Loucy (cell line): ENCODE measurements at regions not wholly inside any gene's neighbourhood (a gene's known extent, or its start where the extent isn't known, plus 50 kb on each side); places are given as distances from the start of the nearest gene placed in this dataset.

ENCODE experiments used
- H2AFZ ChIP-seq: fragments of 200-600 bp; sonication (generic); 2 replicates; pipeline ENCODE4 v1.6.0; 2016; ENCODE audit warnings: antibody characterized with exemption, mild to moderate bottlenecking, low read length, moderate library complexity
- H3F3A ChIP-seq: fragments of 200-600 bp; 2 replicates; pipeline ENCODE4 v1.6.0; 2016; ENCODE audit warnings: antibody characterized with exemption, low read depth, mild to moderate bottlenecking
- H3K27me3 ChIP-seq: fragments of 200-600 bp; sonication (generic); 2 replicates; pipeline ENCODE4 v1.6.1; 2014; ENCODE audit warnings: low read length, mild to moderate bottlenecking; ENCODE audit not compliant: insufficient read depth, poor library complexity, severe bottlenecking
- H3K36me3 ChIP-seq: fragments of 200-600 bp; sonication (generic); 2 replicates; pipeline ENCODE4 v1.6.1; 2016; ENCODE audit warnings: low read length; ENCODE audit not compliant: insufficient read depth
- H3K4me1 ChIP-seq: fragments of 200-600 bp; sonication (generic); 2 replicates; pipeline ENCODE4 v1.5.1; 2014; ENCODE audit warnings: low read length, mild to moderate bottlenecking; ENCODE audit not compliant: insufficient read depth, poor library complexity, severe bottlenecking
- H3K4me2 ChIP-seq: fragments of 200-600 bp; sonication (generic); 2 replicates; pipeline ENCODE4 v1.6.0; 2014; ENCODE audit warnings: antibody characterized with exemption, low read length, low read depth, mild to moderate bottlenecking; ENCODE audit not compliant: poor library complexity, severe bottlenecking
- H3K4me3 ChIP-seq: fragments of 200-600 bp; sonication (generic); 2 replicates; pipeline ENCODE4 v1.5.1; 2014; ENCODE audit warnings: low read length, mild to moderate bottlenecking, mixed read lengths; ENCODE audit not compliant: poor library complexity, severe bottlenecking
- H3K79me2 ChIP-seq: fragments of 200-600 bp; sonication (generic); 2 replicates; pipeline ENCODE4 v1.6.1; 2014; ENCODE audit warnings: low read length; ENCODE audit not compliant: insufficient read depth
- H3K9ac ChIP-seq: fragments of 200-600 bp; sonication (generic); 2 replicates; pipeline ENCODE4 v1.6.0; 2014; ENCODE audit warnings: mild to moderate bottlenecking, low read depth, low read length, moderate library complexity; ENCODE audit not compliant: poor library complexity, severe bottlenecking
- H3K9me2 ChIP-seq: fragments of 200-600 bp; sonication (generic); replicated peaks from 2 replicates; pipeline ENCODE4 v1.6.1; 2016; ENCODE audit warnings: low read depth, low read length, mixed read lengths
- H3K9me3 ChIP-seq: fragments of 200-600 bp; sonication (generic); 2 replicates; pipeline ENCODE4 v1.6.1; 2014; ENCODE audit warnings: mild to moderate bottlenecking, antibody characterized with exemption, low read length, low read depth; ENCODE audit not compliant: insufficient read depth
- H4K20me1 ChIP-seq: fragments of 200-600 bp; sonication (generic); 2 replicates; pipeline ENCODE4 v1.6.0; 2014; ENCODE audit warnings: antibody characterized with exemption, low read length, mild to moderate bottlenecking; ENCODE audit not compliant: insufficient read depth, poor library complexity, severe bottlenecking
- CTCF ChIP-seq: fragments of 200-600 bp; sonication (generic); conservative IDR thresholded peaks from 2 replicates; pipeline ENCODE4 v1.5.1; 2014; ENCODE audit warnings: mild to moderate bottlenecking, antibody characterized with exemption, low read length
- EZH2phosphoT487 ChIP-seq: fragments of 200-600 bp; IDR thresholded peaks from 2 replicates; pipeline ENCODE4 v1.6.1; 2018; ENCODE audit warnings: antibody characterized with exemption, mild to moderate bottlenecking, moderate library complexity, borderline replicate concordance

- Histone ChIP-seq H3K79me2 (no peaks in the 10 kb centered on the region), H3K9ac (no peak overlapping the region), H3F3A (no peaks in the 10 kb centered on the region), H3K9me2 (no peaks in the 10 kb centered on the region), H3K27me3 (no peaks in the 10 kb centered on the region), H3K4me3 (no peak overlapping the region), H2AFZ (no peak overlapping the region), H3K4me1 (no peaks in the 10 kb centered on the region), H3K36me3 (no peaks in the 10 kb centered on the region), H4K20me1 (no peaks in the 10 kb centered on the region), H3K9me3 (no peaks in the 10 kb centered on the region), H3K4me2 (no peak overlapping the region)
- no peak for TF ChIP-seq EZH2phosphoT487
These were observed 120.5 kb upstream of the BOD1 start for GRCh38 chr5:173736923-173737412.

- Histone ChIP-seq H3K4me3 (no peak overlapping the region), H3K9me3 (no peaks in the 10 kb centered on the region), H3K4me2 (no peak overlapping the region), H3K36me3 (no peaks in the 10 kb centered on the region), H3F3A (no peaks in the 10 kb centered on the region), H3K9ac (no peak overlapping the region), H3K79me2 (no peaks in the 10 kb centered on the region), H3K27me3 (no peaks in the 10 kb centered on the region), H2AFZ (no peak overlapping the region), H3K4me1 (no peaks in the 10 kb centered on the region), H3K9me2 (no peaks in the 10 kb centered on the region), H4K20me1 (no peaks in the 10 kb centered on the region)
- TF ChIP-seq EZH2phosphoT487 = no peak
- TF ChIP-seq CTCF = no peak
These were observed 123.3 kb upstream of the BOD1 start for GRCh38 chr5:173739741-173740140.

GRCh38 chr5:173740400-173740799, 124.0 kb upstream of the BOD1 start:
- Histone ChIP-seq H3K79me2 (no peaks in the 10 kb centered on the region), H3K27me3 (no peaks in the 10 kb centered on the region), H2AFZ (no peak overlapping the region), H3K4me3 (no peak overlapping the region), H3K9ac (no peak overlapping the region), H3K9me3 (no peaks in the 10 kb centered on the region), H4K20me1 (no peaks in the 10 kb centered on the region), H3K9me2 (no peaks in the 10 kb centered on the region), H3F3A (no peaks in the 10 kb centered on the region), H3K36me3 (no peaks in the 10 kb centered on the region), H3K4me2 (no peak overlapping the region), H3K4me1 (no peaks in the 10 kb centered on the region)
- TF ChIP-seq EZH2phosphoT487 = no peak
- no peak for TF ChIP-seq CTCF

GRCh38 chr5:173741087-173741486, 124.6 kb upstream of the BOD1 start:
- Histone ChIP-seq H3K36me3 (no peaks in the 10 kb centered on the region), H3K9me3 (no peaks in the 10 kb centered on the region), H3K4me3 (no peak overlapping the region), H4K20me1 (no peaks in the 10 kb centered on the region), H3K4me1 (no peaks in the 10 kb centered on the region), H3K27me3 (no peaks in the 10 kb centered on the region), H3K9me2 (no peaks in the 10 kb centered on the region), H2AFZ (no peak overlapping the region), H3F3A (no peaks in the 10 kb centered on the region), H3K4me2 (no peak overlapping the region), H3K9ac (no peak overlapping the region), H3K79me2 (no peaks in the 10 kb centered on the region)
- TF ChIP-seq CTCF = no peak
